Heart left ventricle (tissue), 13 donors: ENCODE measurements at regions not wholly inside any gene's neighbourhood (a gene's known extent, or its start where the extent isn't known, plus 50 kb on each side); places are given as distances from the start of the nearest gene placed in this dataset.

Experiments used
- POLR2A ChIP-seq, 2 donors: fragments of 450-650 bp; IDR thresholded peaks; one replicate each; pipeline ENCODE4 v1.6.1; 2017; ENCODE audit warnings: antibody characterized with exemption in 2 of 2, mild to moderate bottlenecking in 2 of 2, moderate library complexity in 2 of 2
- TF ChIP-seq, protein P1 (sequence below), 12 donors: fragments of 200-600 bp; sonication (generic) in 4 of 12; IDR thresholded peaks; one replicate each; pipeline versions ENCODE4 v1.5.0 to v1.8.0; 2018 to 2022; ENCODE audit warnings: antibody characterized with exemption in 12 of 12, mild to moderate bottlenecking in 5 of 12
- donor health status: ischemic (EF 13 %, LVEDD 7.1; RV severe dilation, severe dysfunction).
- donor health status: DM: no; HTN: yes; CAD: no.
- donor health status: DM: no; HTN: no; CAD: no.
- donor health status: ischemic (EF 25% LVEDD 6.9; RV normal size, moderate dysfunction).
- donor health status: ischemic (EF 25% LVEDD 5.7; RV mildly dilated, moderate dysfunction).
- donor health status: ischemic (EF 35%, LVEDD 5.7; RV mildly dilated, moderate dysfunction).
- donor health status: nonischemic (EF 11% LVEDD 7.7; RV severe dilation, severe dysfunction).
- donor health status: DM: yes; HTN: yes; CAD: no.
- donor health status: PGD.
- donor health status: ischemic (EF 29% LVEDD 5.4; RV normal size, mild dysfunction).
- donor health status: nonischemic (EF 23%, LVEDD 6.1; RV moderate dilation, normal function).

DNA sequence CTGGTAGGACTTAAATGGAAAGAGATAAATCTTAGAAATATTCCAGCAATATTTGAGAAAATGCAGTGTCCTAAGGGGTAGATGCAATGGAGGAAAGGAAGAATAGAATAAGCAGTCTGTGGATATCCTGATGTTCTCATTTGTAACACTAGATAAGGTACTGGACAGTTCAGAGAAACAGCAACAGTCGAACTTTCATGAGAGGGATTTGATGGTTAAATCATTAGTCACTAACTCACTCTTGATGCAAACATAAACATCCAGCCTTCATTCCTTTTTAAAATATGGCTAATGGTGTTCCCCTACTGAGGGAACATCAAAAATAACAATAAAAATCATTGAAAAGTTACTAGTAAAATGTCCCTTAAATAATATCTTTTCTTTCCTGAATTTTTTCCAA lies 211.4 kb upstream of the SLC39A10 start:
- TF ChIP-seq, protein P1, sequence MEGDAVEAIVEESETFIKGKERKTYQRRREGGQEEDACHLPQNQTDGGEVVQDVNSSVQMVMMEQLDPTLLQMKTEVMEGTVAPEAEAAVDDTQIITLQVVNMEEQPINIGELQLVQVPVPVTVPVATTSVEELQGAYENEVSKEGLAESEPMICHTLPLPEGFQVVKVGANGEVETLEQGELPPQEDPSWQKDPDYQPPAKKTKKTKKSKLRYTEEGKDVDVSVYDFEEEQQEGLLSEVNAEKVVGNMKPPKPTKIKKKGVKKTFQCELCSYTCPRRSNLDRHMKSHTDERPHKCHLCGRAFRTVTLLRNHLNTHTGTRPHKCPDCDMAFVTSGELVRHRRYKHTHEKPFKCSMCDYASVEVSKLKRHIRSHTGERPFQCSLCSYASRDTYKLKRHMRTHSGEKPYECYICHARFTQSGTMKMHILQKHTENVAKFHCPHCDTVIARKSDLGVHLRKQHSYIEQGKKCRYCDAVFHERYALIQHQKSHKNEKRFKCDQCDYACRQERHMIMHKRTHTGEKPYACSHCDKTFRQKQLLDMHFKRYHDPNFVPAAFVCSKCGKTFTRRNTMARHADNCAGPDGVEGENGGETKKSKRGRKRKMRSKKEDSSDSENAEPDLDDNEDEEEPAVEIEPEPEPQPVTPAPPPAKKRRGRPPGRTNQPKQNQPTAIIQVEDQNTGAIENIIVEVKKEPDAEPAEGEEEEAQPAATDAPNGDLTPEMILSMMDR (IDR thresholded peaks at IDR 0.05) = no peak
- TF ChIP-seq POLR2A (IDR thresholded peaks at IDR 0.05) = no peak
